Lower lobe of right lung (tissue), 2 donors: ENCODE measurements at regions not wholly inside any gene's neighbourhood (a gene's known extent, or its start where the extent isn't known, plus 50 kb on each side); places are given as distances from the start of the nearest gene placed in this dataset.

Experiments
- ATAC-seq, 2 donors: fragments of 200-7000 bp; cut with Tn5 transposase; one replicate each; pipeline ENCODE4 v1.9.1; 2020 to 2022; ENCODE audit warnings: mild to moderate bottlenecking in 2 of 2, moderate library complexity in 2 of 2
- DNase-seq: peaks from one replicate; pipeline ENCODE4 v3.0.0-alpha.2; 2020
- H3K27ac ChIP-seq: fragments of 200-600 bp; one replicate; pipeline ENCODE4 v1.8.0; 2022
- H3K27me3 ChIP-seq: fragments of 200-600 bp; one replicate; pipeline ENCODE4 v1.8.0; 2022; ENCODE audit warnings: low read depth
- H3K36me3 ChIP-seq: fragments of 200-600 bp; one replicate; pipeline ENCODE4 v1.8.0; 2022; ENCODE audit warnings: mild to moderate bottlenecking
- H3K4me1 ChIP-seq: fragments of 200-600 bp; one replicate; pipeline ENCODE4 v1.8.0; 2022
- H3K4me3 ChIP-seq: fragments of 200-600 bp; one replicate; pipeline ENCODE4 v1.8.0; 2022; ENCODE audit warnings: mild to moderate bottlenecking
- H3K9me3 ChIP-seq: fragments of 200-600 bp; one replicate; pipeline ENCODE4 v1.8.0; 2022
- intact Hi-C: fragments of 100-400 bp; cut with DNase I; formaldehyde crosslinking; loops from one replicate; pipeline ENCODE4 v1.11.0; 2022
- TF ChIP-seq, protein P1 (sequence below): fragments of 200-600 bp; IDR thresholded peaks from one replicate; pipeline ENCODE4 v1.8.0; 2022; ENCODE audit warnings: antibody characterized with exemption, mild to moderate bottlenecking
- donor health status: DM: no; HTN: yes; CAD: no; lungs with severe emphysema.

DNA sequence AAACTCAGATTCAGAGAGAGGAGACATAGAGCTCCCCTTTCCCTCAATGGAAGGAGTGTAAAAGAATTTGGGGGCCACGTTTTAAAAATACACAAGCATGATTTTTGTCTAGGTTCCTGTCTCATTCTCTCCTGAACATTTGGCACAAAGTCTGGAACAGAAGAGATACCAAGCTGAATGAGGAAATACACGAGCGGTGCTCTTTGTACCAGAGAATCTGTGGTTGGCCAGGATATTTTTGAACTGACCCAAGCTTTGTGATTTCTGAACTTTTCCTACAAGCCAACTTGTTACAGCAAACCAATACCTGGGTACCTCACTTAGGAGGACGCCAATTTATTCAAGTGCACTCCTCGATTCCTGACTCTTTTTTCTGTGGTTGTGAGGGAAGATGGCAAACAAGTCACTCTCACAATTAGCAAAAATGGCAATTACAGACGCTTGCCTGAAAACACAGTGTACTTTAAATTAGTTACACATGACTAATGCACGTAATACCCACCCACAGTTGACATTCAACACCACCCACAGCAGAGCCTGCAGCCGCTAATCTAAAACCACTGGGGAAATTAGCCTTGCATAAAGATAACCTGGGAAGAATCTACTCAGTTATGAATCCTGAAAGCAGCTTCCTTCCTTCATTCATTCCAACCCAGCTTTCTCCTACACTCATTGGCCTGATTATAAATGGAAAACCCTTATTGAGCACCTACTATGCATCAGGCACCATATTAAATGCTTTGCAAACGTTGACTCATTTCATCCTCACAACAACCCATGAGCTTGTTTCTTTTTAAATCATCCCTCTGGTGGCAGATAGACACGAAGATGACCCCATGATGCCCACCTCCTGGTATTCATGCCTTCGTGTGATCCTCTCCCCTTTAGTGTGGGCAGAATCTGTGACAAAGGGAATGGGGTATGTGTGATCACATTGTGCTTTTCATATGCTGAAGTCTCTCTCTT lies 293.5 kb downstream of the KBTBD8 start:
- no peak overlapping the region for H3K4me3 ChIP-seq
- intact Hi-C loops, result no loop called here
- TF ChIP-seq, protein P1, sequence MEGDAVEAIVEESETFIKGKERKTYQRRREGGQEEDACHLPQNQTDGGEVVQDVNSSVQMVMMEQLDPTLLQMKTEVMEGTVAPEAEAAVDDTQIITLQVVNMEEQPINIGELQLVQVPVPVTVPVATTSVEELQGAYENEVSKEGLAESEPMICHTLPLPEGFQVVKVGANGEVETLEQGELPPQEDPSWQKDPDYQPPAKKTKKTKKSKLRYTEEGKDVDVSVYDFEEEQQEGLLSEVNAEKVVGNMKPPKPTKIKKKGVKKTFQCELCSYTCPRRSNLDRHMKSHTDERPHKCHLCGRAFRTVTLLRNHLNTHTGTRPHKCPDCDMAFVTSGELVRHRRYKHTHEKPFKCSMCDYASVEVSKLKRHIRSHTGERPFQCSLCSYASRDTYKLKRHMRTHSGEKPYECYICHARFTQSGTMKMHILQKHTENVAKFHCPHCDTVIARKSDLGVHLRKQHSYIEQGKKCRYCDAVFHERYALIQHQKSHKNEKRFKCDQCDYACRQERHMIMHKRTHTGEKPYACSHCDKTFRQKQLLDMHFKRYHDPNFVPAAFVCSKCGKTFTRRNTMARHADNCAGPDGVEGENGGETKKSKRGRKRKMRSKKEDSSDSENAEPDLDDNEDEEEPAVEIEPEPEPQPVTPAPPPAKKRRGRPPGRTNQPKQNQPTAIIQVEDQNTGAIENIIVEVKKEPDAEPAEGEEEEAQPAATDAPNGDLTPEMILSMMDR, result no peak
- H3K27ac ChIP-seq, result no peak overlapping the region
- DNase-seq, result no peak
- no peaks in the 10 kb centered on the region for H3K36me3 ChIP-seq
- no peaks in the 10 kb centered on the region for H3K9me3 ChIP-seq
- H3K4me1 ChIP-seq, result peaks cover 8% of the 10 kb centered on the region
- no peak for ATAC-seq
- no peaks in the 10 kb centered on the region for H3K27me3 ChIP-seq

DNA sequence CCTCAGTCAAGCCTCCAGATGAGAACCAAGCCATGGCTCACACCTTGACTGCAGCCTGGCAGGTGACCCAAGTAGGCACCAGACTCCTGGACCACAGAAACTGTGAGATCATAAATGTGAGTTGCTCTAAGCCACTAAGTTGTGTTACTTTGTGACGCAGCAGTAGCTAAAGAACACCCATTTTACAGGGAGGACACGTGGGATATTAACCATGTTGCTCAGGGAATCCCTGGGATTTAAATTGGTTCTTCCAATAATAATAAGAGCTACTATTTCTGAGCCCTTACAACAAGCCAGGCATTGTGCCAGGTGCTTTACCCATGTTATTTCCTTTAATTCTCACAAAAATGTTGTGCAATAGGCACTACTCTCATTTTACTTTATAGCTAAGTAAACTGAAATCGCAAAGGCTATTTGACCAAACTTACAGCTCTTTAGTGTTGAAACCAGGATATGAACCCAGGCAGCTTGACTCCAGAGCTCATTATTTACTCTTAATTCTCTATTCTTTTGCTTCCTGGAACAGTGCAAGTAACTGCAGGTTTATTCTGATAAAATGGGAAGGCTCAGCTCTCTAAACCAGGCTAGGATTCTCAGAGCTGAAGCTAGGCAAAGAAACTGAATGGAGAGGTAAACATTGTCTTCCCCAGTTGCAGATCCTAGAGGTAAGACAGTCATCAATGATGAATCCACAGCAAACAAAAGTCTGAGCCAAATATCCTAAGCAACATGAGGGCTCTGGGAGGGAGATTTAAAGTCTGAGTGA lies 294.4 kb downstream of the KBTBD8 start:
- no peak overlapping the region for H3K27ac ChIP-seq

DNA sequence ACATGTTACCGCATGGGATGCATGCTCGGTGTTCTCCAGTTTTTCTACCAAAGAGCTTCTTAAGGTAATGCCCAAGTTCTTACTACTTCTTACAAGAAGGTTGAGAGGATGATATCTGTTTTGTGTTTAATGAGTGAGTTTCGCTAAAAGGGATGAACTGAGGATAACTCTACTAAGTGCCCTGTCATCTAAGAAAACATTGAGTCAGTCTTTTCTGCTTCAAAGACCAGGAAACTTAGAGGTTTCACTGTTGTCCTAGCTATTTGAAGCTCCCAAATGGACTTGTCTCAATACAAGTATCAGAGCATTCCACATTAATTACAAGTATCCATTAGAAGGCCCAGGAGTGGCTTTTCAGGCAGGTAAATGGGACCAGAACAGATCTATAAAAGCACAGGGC lies 296.2 kb downstream of the KBTBD8 start:
- no peak overlapping the region for H3K4me3 ChIP-seq
- H3K9me3 ChIP-seq, result no peaks in the 10 kb centered on the region
- no peak for DNase-seq
- intact Hi-C loops, result no loop called here
- no peak for ATAC-seq
- TF ChIP-seq, protein P1, result no peak
- peaks cover 8% of the 10 kb centered on the region for H3K4me1 ChIP-seq
- H3K36me3 ChIP-seq, result no peaks in the 10 kb centered on the region
- H3K27ac ChIP-seq, result no peak overlapping the region
- no peaks in the 10 kb centered on the region for H3K27me3 ChIP-seq

More for the DNA sequence above, 294.4 kb downstream of the KBTBD8 start:
- Histone ChIP-seq H3K36me3 (no peaks in the 10 kb centered on the region), H3K4me1 (peaks cover 8% of the 10 kb centered on the region), H3K9me3 (no peaks in the 10 kb centered on the region), H3K4me3 (no peak overlapping the region), H3K27me3 (no peaks in the 10 kb centered on the region)
- peak; percentile 51 for DNase-seq
- intact Hi-C loops, result no loop called here
- TF ChIP-seq, protein P1, result no peak
- ATAC-seq, result peak; percentile 76 to 81

DNA sequence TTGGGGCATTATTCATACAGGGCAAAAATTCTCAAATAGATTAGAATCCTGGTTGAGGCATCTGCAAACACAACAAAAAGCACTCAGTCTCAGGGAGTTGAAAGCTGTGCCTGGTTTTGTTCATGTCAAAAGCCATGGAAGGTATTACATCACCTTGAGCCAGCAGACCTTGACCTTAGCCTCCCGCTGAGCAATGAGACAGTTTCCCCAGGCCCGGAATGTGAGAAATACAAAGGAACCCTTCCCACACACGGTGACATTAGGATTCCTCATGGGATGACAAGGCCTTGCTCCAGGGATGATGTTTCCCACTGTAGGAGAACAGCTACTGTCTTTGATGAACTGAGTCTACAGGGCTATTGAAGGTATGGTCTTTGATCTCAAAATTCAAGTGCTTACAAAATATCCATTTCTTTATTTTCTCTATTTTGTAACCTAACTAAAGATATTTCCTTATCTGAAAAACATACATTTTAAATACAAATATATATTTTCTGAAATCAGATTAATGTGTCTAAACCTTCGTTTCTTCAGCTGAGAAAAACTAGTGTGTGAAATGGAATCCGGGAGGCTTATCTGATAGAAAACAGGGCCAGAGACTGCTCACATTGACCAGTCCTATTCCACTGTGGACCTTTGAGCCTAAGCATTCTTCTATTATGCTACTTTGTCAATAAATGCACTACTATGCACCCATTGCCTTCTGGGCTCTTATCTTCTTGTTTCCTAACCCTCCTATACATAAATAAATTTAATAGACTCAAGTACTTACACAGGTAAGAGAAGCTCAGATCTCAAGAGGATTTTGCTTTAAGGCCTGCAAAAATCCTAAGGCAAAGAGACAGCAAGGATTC lies 298.2 kb downstream of the KBTBD8 start:
- Histone ChIP-seq H3K9me3 (no peaks in the 10 kb centered on the region), H3K4me1 (peaks cover 8% of the 10 kb centered on the region), H3K36me3 (no peaks in the 10 kb centered on the region), H3K27me3 (no peaks in the 10 kb centered on the region), H3K4me3 (no peak overlapping the region), H3K27ac (no peak overlapping the region)
- ATAC-seq (no peak), DNase-seq (no peak)
- TF ChIP-seq, protein P1, result no peak
- intact Hi-C loops, result no loop called here
